HepG2 (cell line): ENCODE measurements at regions not wholly inside any gene's neighbourhood (a gene's known extent, or its start where the extent isn't known, plus 50 kb on each side); places are given as distances from the start of the nearest gene placed in this dataset.

Experiments used
- ATAC-seq: fragments of 200-7000 bp; cut with Tn5 transposase; 3 replicates; pipeline ENCODE4 v1.9.1; 2020; ENCODE audit warnings: mild to moderate bottlenecking, moderate library complexity
- BruUV-seq: library from RNA; stranded (reverse); fragments of 400-500 nt; replicated peaks from 2 replicates; lab custom pipeline; 2021; lab: Mats Ljungman, UMichigan
- CTCF ChIA-PET: fragments of 300-600 bp; formaldehyde crosslinking; extraction: SDS; loops from one replicate; lab custom pipeline; 2021; ENCODE audit warnings: low total read pairs, inconsistent platforms, low intra/inter-chr PET ratio; lab: Yijun Ruan, JAX
- POLR2A ChIA-PET: fragments of 350-600 bp; sonication (Branson Sonifier 250); formaldehyde crosslinking; loops from one replicate; lab custom pipeline; 2020; ENCODE audit warnings: antibody characterized with exemption, inconsistent platforms; lab: Yijun Ruan, JAX
- DNase-seq: peaks from one replicate; pipeline ENCODE4 v3.0.0-alpha.2; 2015; ENCODE audit warnings: low spot score
- FAIRE-seq: peaks from 3 replicates; lab custom pipeline; 2011; peaks lifted over from hg19 to GRCh38; lab: Jason Lieb, UNC
- H2AFZ ChIP-seq: one replicate; pipeline ENCODE4 v1.6.1; 2011; ENCODE audit warnings: low read length, inconsistent platforms
- H3K27ac ChIP-seq: fragments of 300-600 bp; 3 replicates; pipeline ENCODE4 v1.8.0; 2011; ENCODE audit warnings: mixed run types, mild to moderate bottlenecking, mixed read lengths, low read length, inconsistent platforms; ENCODE audit not compliant: insufficient read depth; ENCODE audit errors: extremely low read length
- H3K27me3 ChIP-seq, 2 experiments: fragments of 200-600 bp in 1 of 2; 2 replicates in 1 of 2; 3 replicates in 1 of 2; pipeline versions ENCODE4 v1.6.0 to v1.8.0; 2011; ENCODE audit warnings: low read length in 2 of 2, mild to moderate bottlenecking in 2 of 2, moderate library complexity in 2 of 2, inconsistent platforms in 1 of 2; ENCODE audit not compliant: insufficient read depth in 2 of 2, control insufficient read depth in 1 of 2
- H3K36me3 ChIP-seq, 2 experiments: fragments of 200-600 bp in 1 of 2; replicated peaks in 1 of 2; 2 replicates in 1 of 2; 3 replicates in 1 of 2; pipeline versions ENCODE4 v1.5.1 to v1.8.0; 2011; ENCODE audit warnings: low read length in 2 of 2, inconsistent platforms in 1 of 2; ENCODE audit not compliant: insufficient read depth in 2 of 2, control insufficient read depth in 1 of 2
- H3K4me1 ChIP-seq: 2 replicates; pipeline ENCODE4 v1.5.1; 2012; ENCODE audit warnings: low read length, inconsistent platforms; ENCODE audit not compliant: insufficient read depth
- H3K4me2 ChIP-seq: 2 replicates; pipeline ENCODE4 v1.6.0; 2011; ENCODE audit warnings: low read depth, low read length, inconsistent platforms
- H3K4me3 ChIP-seq, 3 experiments: fragments of 200-600 bp in 1 of 3; sonication (generic), shearing (Covaris generic) in 1 of 3; replicated peaks in 1 of 3; 2 replicates each; pipeline ENCODE4 v1.5.1; 2011 to 2016; ENCODE audit warnings: low read length in 3 of 3, inconsistent platforms in 2 of 3, low read depth in 2 of 3, mild to moderate bottlenecking in 2 of 3, control low read depth in 1 of 3, mixed read lengths in 1 of 3; ENCODE audit not compliant: insufficient read depth in 1 of 3
- H3K79me2 ChIP-seq: one replicate; pipeline ENCODE4 v1.6.1; 2011; ENCODE audit warnings: low read length, inconsistent platforms; ENCODE audit not compliant: insufficient read depth
- H3K9ac ChIP-seq: 2 replicates; pipeline ENCODE4 v1.6.0; 2011; ENCODE audit warnings: mild to moderate bottlenecking, low read depth, low read length, inconsistent platforms; ENCODE audit not compliant: insufficient read depth
- H3K9me3 ChIP-seq: 2 replicates; pipeline ENCODE4 v1.5.1; 2012; ENCODE audit warnings: mild to moderate bottlenecking, low read length
- H4K20me1 ChIP-seq: 2 replicates; pipeline ENCODE4 v1.6.0; 2011; ENCODE audit warnings: inconsistent platforms, mild to moderate bottlenecking, low read length, moderate library complexity; ENCODE audit not compliant: insufficient read depth
- IRX3 ChIP-seq: sonication (generic); formaldehyde crosslinking; IDR thresholded peaks from 2 replicates; pipeline ENCODE4 v1.8.1; 2023; ENCODE audit warnings: mild to moderate bottlenecking, low read depth, missing genetic modification reagents, borderline replicate concordance
- KLF12 ChIP-seq: sonication (generic); formaldehyde crosslinking; IDR thresholded peaks from 2 replicates; pipeline ENCODE4 v1.4.0; 2020; ENCODE audit warnings: missing genetic modification reagents, borderline replicate concordance
- RBFOX2 ChIP-seq: fragments of 200-400 bp; formaldehyde crosslinking; IDR thresholded peaks from 2 replicates; pipeline ENCODE4 v1.6.1; 2017; ENCODE audit warnings: low read depth, mild to moderate bottlenecking, low read length
- SATB2 ChIP-seq: sonication (generic); formaldehyde crosslinking; IDR thresholded peaks from 2 replicates; pipeline ENCODE4 v1.5.0; 2020; ENCODE audit warnings: missing genetic modification reagents
- ZNF556 ChIP-seq: sonication (generic); formaldehyde crosslinking; IDR thresholded peaks from 2 replicates; pipeline ENCODE4 v1.4.0; 2020; ENCODE audit warnings: mild to moderate bottlenecking, missing genetic modification reagents, borderline replicate concordance
- ZNF850 ChIP-seq: sonication (generic); formaldehyde crosslinking; conservative IDR thresholded peaks from 2 replicates; pipeline ENCODE4 v1.9.0; 2021; ENCODE audit warnings: mild to moderate bottlenecking, missing genetic modification reagents
- ZSCAN29 ChIP-seq: sonication (generic); formaldehyde crosslinking; conservative IDR thresholded peaks from 2 replicates; pipeline ENCODE4 v1.4.0; 2020; ENCODE audit warnings: mild to moderate bottlenecking, missing genetic modification reagents
- WGBS: methylation state at CpG from one replicate; pipeline ENCODE4 v1.1.6; 2017; ENCODE audit warnings: low lambda C conversion rate; 5-methylcytosine and 5-hydroxymethylcytosine counted together
- in situ Hi-C: cut with HindIII; loops from 2 replicates; pipeline ENCODE4 v1.10.0; 2017; ENCODE audit warnings: low pct_unique_long_range_greater_than_20kb; ENCODE audit not compliant: extremely low pct_ligation_motif_present
- intact Hi-C: fragments of 100-400 bp; cut with micrococcal nuclease; formaldehyde crosslinking; loops from one replicate; pipeline ENCODE4 v1.10.0; 2022; ENCODE audit not compliant: unreplicated experiment
- TF ChIP-seq, protein P1 (sequence below): sonication (generic); formaldehyde crosslinking; IDR thresholded peaks from 2 replicates; pipeline ENCODE4 v1.4.0; 2020; ENCODE audit warnings: mild to moderate bottlenecking, missing genetic modification reagents
- TF ChIP-seq, protein P2 (sequence below): fragments of 450-650 bp; IDR thresholded peaks from 2 replicates; pipeline ENCODE4 v1.6.1; 2016
- TF ChIP-seq, protein P3 (sequence below): sonication (generic); formaldehyde crosslinking; conservative IDR thresholded peaks from 2 replicates; pipeline ENCODE4 v1.4.0; 2020; ENCODE audit warnings: mild to moderate bottlenecking, missing genetic modification reagents, moderate library complexity

DNA sequence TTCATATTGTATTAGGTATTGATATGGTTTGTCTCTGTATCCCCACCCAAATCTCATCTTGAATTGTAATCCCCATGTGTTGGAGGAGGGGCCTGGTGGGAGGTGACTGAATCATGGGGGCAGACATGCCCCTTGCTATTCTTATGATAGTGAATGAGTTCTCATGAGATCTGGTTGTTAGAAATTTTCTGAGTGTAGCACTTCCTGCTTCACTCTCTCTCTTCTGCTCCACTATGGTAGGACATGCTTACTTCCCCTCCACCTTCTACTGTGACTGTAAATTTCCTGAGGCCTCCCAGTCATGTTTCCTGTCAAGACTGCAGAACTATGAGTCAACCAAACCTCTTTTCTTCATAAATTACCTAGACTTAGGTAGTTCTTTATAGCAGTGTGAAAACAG is 187.4 kb upstream of the SLC24A2 start:
- no peak for DNase-seq
- Histone ChIP-seq H3K9me3 (no peaks in the 10 kb centered on the region), H3K4me3 (no peak overlapping the region), H3K36me3 (no peaks in the 10 kb centered on the region), H3K9ac (no peak overlapping the region), H2AFZ (no peak overlapping the region), H3K79me2 (no peaks in the 10 kb centered on the region), H3K27me3 (no peaks in the 10 kb centered on the region), H4K20me1 (no peaks in the 10 kb centered on the region), H3K27ac (no peak overlapping the region), H3K4me1 (no peaks in the 10 kb centered on the region), H3K4me2 (no peak overlapping the region)
- no peak for FAIRE-seq
- intact Hi-C loops (no loop called here), in situ Hi-C loops (no loop called here)
- no peak for ATAC-seq
- ChIA-PET CTCF (no interaction called here), POLR2A (no interaction called here)
- BruUV-seq = no TSS peak
- no peak for TF ChIP-seq IRX3 (CRISPR knock-in tag)
- TF ChIP-seq ZSCAN29 (CRISPR knock-in tag) = no peak
- no peak for TF ChIP-seq SATB2 (CRISPR knock-in tag)
- TF ChIP-seq ZNF556 (CRISPR knock-in tag) = no peak
- no peak for TF ChIP-seq KLF12 (CRISPR knock-in tag)
- TF ChIP-seq, protein P1, sequence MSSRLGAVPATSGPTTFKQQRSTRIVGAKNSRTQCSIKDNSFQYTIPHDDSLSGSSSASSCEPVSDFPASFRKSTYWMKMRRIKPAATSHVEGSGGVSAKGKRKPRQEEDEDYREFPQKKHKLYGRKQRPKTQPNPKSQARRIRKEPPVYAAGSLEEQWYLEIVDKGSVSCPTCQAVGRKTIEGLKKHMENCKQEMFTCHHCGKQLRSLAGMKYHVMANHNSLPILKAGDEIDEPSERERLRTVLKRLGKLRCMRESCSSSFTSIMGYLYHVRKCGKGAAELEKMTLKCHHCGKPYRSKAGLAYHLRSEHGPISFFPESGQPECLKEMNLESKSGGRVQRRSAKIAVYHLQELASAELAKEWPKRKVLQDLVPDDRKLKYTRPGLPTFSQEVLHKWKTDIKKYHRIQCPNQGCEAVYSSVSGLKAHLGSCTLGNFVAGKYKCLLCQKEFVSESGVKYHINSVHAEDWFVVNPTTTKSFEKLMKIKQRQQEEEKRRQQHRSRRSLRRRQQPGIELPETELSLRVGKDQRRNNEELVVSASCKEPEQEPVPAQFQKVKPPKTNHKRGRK (CRISPR knock-in tag) = no peak

DNA sequence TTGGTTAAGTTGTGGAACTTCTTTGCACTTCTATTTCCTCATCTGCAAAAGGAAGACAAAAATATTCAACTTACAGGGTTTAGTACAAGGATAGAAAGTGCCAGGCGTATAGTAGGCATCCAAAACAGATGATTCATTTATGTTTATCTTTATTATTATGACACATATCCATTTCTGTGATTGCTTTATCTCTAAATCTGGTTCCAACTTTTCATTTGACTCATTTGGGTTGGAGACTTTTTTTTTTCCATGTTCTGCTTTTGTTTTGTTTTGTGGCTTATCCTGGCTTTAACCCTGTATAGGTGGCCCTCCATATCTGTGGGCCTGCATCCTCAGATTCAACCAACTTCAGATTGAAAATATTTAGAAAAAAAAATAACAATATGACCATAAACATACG is 186.7 kb upstream of the SLC24A2 start:
- no peaks in the 10 kb centered on the region for H3K4me1 ChIP-seq
- POLR2A ChIA-PET = no interaction called here
- ATAC-seq (no peak), DNase-seq (no peak), FAIRE-seq (no peak)
- H3K79me2 ChIP-seq = no peaks in the 10 kb centered on the region
- no peak overlapping the region for H3K4me2 ChIP-seq
- no peaks in the 10 kb centered on the region for H3K36me3 ChIP-seq
- H4K20me1 ChIP-seq = no peaks in the 10 kb centered on the region
- no peak overlapping the region for H3K4me3 ChIP-seq
- no peak overlapping the region for H3K9ac ChIP-seq
- H3K9me3 ChIP-seq = no peaks in the 10 kb centered on the region
- no peak overlapping the region for H3K27ac ChIP-seq
- CTCF ChIA-PET = no interaction called here
- in situ Hi-C loops = no loop called here
- H3K27me3 ChIP-seq = no peaks in the 10 kb centered on the region
- H2AFZ ChIP-seq = no peak overlapping the region
- WGBS = 4% methylated on average over 2 of the region's 2 CpGs
- no TSS peak for BruUV-seq
- intact Hi-C loops = no loop called here
- TF ChIP-seq, protein P2, sequence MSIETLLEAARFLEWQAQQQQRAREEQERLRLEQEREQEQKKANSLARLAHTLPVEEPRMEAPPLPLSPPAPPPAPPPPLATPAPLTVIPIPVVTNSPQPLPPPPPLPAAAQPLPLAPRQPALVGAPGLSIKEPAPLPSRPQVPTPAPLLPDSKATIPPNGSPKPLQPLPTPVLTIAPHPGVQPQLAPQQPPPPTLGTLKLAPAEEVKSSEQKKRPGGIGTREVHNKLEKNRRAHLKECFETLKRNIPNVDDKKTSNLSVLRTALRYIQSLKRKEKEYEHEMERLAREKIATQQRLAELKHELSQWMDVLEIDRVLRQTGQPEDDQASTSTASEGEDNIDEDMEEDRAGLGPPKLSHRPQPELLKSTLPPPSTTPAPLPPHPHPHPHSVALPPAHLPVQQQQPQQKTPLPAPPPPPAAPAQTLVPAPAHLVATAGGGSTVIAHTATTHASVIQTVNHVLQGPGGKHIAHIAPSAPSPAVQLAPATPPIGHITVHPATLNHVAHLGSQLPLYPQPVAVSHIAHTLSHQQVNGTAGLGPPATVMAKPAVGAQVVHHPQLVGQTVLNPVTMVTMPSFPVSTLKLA = no peak
- TF ChIP-seq, protein P3, sequence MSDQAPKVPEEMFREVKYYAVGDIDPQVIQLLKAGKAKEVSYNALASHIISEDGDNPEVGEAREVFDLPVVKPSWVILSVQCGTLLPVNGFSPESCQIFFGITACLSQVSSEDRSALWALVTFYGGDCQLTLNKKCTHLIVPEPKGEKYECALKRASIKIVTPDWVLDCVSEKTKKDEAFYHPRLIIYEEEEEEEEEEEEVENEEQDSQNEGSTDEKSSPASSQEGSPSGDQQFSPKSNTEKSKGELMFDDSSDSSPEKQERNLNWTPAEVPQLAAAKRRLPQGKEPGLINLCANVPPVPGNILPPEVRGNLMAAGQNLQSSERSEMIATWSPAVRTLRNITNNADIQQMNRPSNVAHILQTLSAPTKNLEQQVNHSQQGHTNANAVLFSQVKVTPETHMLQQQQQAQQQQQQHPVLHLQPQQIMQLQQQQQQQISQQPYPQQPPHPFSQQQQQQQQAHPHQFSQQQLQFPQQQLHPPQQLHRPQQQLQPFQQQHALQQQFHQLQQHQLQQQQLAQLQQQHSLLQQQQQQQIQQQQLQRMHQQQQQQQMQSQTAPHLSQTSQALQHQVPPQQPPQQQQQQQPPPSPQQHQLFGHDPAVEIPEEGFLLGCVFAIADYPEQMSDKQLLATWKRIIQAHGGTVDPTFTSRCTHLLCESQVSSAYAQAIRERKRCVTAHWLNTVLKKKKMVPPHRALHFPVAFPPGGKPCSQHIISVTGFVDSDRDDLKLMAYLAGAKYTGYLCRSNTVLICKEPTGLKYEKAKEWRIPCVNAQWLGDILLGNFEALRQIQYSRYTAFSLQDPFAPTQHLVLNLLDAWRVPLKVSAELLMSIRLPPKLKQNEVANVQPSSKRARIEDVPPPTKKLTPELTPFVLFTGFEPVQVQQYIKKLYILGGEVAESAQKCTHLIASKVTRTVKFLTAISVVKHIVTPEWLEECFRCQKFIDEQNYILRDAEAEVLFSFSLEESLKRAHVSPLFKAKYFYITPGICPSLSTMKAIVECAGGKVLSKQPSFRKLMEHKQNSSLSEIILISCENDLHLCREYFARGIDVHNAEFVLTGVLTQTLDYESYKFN (CRISPR knock-in tag) = no peak
- TF ChIP-seq ZNF850 (CRISPR knock-in tag) = no peak
- no peak for TF ChIP-seq RBFOX2
